CD4-positive, alpha-beta T cell treated with Interleukin-15 for 4 hours (primary cell): ENCODE measurements at regions not wholly inside any gene's neighbourhood (a gene's known extent, or its start where the extent isn't known, plus 50 kb on each side); places are given as distances from the start of the nearest gene placed in this dataset.

Experiments
- DNase-seq: peaks from one replicate; pipeline ENCODE4 v3.0.0-alpha.2; 2020; ENCODE audit warnings: low spot score

DNA sequence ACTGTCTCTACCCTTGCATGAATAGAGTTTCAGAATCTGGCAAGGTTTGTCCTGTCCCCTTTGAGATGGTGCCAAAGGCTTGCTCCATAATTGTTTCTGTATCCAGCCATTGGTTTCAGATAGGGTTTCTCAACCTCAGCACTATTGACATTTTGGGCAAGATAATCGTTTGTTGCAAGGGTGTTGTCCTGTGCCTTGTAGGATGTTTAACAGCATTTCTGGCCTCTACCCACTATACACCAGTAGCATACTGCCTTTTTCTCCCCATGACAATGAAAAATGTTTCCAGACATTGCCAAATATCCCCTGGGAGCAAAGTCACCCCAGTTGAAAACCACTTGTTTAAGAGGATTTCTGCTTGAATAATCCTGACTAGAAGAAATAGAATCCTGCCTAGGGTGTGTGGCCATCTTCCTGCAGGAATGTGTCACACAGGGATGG, 126.8 kb downstream of the CDC42EP3 start:
- no peak for DNase-seq

DNA sequence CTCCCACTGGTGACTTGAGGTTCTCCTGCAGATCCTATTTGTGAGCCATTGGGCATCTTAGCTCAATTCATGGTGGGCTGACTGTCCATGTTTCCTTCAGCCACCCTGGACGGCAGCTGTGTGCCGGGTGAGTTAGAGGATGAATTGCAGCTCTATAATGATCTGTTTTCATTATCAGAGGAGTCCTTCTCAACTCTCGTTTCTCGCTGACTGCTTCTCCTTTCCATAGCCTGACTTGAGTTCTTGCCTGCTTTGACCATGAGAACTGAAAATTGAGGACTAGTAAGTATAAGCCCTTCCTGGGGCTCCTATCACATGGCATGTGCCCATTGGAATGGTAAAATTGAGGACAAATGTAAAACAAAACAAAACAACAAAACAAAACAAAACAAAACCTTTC, 121.8 kb downstream of the CDC42EP3 start:
- no peak for DNase-seq

DNA sequence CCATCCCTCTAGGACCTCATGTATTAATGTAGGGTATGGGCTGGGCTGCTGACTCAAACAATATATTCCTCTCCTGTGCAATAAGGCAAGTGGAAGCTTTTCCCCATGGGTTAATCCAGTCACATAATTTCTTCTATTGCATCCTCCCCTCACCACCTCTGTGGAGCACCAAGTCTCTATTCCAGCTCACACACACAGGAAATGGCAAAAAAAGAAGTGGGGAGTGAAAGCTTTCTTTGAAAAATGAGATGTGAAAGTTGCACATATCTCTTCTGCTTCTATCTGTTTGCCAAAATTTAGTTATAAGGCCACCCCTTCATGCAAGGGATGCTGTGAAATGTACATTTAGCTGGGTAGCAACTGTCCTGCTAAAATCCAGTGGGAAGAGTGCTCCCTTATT, 121.3 kb downstream of the CDC42EP3 start:
- DNase-seq: no peak

DNA sequence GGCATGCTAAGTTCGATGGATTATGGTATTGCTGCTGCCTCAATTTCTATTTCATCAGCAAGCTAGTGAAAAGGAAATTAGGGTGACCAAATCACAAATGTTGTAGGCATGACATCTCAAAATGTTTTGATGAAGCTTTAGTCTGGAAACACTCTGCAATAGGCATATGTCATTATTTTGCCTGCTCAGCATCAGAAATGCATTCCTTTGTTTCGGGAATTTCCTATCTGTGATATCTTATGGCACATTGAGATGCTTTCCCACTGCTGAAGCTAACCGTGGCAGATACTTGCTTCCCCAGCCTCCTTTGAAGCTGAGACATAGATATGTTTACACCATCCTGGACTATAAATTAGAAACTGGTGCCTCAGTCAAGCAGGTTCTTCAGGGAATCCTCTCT, 119.7 kb downstream of the CDC42EP3 start:
- no peak for DNase-seq

DNA sequence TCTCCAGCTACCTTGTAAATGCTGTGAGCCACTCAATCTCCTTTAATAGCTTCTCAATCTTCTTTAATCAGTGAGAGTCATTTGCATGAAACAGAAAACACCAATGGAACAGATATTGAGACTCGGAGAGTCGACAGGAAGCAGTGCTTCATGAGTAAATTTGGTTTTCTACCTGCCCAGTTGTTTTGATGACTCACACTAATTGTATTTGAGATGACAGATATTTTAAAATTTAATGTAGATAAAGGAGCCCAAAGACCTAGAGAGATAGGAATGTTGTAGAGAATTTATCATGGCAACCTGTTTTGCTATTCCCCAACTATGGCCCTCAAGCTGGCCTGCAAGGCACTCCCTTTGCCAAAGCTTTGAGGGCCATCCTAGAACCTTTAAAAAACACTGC, 119.1 kb downstream of the CDC42EP3 start:
- DNase-seq: peak; percentile 44

DNA sequence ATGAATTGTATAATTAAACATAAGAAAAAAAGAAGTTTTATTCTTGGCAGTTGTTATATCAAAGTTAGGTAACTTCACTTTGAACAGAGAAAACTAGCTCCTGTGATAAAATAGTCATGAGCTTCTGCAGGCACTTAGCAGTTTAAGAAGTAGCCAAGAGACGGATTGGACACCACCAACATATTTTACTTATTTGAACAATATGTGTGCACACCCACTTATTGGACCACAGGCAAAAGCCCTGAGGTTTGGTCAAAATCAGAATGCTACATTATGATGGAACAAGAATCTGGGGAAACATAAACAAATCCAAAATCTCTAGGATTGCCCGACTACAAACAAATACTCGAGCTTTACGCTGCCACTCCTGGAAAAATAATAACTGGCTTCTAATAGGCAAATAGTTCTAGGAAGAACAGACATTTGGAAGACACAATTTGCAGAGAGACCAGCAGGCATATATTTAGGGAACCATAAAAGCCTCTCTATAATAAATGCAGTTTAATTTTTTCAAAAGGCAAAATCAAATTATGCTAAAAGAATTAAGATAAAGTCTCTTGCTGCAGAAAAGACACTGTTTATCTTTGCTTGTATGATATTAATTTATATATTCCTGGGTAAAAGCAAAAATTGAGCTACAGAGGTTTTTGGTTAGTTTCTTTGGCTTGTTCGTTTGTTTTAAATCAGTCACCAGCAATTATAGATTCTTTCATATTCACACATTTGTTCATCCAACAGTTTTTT, 117.9 kb downstream of the CDC42EP3 start:
- DNase-seq: no peak

DNA sequence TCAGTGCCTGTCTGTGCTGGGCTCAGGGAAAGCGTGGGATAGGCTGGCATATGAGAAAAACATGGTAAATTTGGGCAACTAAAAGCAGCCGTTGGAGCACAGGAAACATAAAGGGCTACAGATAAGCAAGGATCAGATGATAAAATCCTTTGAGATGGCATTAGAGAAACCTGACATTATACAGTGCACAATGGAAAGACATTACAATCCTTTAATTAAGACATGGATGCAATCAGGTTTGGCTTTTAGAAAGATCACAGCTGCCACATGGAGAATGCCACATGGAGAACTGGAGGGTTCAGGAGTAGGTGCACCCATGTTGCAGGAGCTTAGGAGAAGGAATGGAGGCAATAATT, 117.3 kb downstream of the CDC42EP3 start:
- no peak for DNase-seq

DNA sequence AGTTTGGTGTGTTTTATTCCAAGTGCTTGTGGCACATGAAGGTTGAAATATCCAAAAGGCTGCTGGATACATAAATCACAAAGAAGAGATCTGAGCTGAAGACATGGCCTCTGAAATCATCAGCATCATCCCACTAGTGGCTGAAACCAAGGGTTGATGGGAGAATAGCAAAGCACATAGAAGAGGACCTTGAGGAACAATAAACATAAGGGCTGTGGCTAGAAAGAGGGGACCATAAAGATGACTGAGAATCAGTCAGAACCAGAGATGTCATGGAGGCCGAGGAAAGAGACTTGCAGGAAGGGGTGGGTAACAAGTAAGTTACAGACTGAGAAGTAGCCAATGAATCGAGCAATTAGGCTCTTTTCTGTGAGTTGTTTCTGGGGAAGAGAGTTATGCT, 116.8 kb downstream of the CDC42EP3 start:
- DNase-seq: no peak

DNA sequence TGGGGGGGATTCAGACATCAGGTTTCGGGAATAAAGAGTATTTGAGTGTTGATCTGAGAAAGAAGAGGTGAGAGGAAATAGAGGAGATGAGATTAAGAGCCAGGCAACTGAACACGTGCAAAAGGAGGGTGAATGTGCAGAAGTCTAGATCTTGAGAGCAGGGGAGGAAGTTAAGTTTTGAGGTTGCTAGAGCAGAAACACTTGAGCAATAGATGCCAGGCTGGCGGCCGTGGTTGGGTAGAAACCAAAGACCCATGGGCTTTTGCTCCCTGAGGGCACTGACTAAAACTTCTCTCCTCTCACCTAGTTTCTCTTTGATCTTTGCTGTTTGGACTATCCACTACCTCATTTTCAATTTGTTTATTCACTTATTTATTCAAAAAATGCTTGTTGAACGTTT, 116.0 kb downstream of the CDC42EP3 start:
- peak; percentile 24 for DNase-seq

DNA sequence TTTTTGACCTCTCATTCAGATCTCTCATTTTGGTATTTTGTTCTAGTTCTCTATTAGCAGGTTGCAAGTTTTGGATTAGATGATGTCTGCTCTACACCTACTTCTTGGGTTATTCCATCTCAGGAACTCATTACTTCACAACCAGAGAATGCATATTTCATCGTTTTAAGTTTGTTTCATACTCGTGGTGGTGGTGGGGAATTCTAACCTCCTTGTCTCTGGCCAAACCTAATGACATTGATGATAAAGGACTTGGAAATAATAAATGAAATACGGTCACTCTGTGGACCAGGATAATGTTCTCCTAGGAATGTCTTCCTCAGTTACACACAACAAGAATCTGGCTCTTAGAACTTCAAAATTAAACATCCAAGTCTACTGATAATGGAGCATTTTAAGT, 115.2 kb downstream of the CDC42EP3 start:
- DNase-seq: no peak

DNA sequence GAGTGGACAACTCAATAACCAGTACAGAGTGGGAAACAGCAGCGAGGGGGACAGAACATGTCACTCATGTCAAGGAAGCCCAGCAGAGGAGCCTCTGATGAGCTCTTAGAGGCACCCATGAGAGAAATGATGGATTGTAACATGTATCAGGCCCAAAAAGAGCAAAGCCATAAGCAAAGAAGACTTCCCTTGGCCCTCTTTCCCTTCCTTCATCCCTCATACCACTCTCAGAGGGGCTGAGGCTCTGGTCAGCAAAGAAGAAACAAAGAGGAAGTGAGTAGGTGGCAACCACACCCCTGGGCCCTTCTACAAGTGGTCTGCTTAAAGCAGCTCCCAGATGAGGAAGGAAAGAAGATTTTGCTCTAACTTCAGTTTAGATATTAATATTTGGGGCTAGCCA, 112.8 kb downstream of the CDC42EP3 start:
- DNase-seq: no peak

DNA sequence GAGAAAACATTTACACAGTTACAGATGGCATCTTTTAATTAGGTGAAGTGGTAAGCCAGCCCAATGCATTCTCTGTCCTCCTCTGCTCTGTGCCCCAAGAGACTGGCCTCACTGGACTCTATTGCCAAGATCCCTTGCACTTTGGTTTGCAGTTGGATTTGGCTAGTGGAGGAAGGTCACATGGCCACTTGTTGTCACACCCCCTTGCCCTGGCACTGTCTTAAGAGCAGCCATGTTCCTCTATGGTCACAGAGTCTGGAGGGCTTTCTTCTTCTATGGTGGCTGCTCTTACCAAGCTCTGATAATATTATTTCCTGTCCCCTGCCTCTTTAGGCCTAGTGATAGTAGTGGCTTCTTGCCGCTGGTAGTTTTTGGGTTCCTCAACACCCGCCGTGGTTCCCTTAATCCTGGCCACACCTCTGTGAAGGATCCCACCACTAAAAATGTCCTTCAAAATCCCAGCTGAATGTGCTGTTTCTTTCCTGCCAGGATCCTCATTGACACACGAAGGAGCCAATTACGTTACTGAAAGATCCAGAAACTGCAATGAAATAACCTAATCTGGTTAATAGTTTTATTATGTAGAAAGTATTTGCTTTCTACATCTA, 111.1 kb downstream of the CDC42EP3 start:
- no peak for DNase-seq

DNA sequence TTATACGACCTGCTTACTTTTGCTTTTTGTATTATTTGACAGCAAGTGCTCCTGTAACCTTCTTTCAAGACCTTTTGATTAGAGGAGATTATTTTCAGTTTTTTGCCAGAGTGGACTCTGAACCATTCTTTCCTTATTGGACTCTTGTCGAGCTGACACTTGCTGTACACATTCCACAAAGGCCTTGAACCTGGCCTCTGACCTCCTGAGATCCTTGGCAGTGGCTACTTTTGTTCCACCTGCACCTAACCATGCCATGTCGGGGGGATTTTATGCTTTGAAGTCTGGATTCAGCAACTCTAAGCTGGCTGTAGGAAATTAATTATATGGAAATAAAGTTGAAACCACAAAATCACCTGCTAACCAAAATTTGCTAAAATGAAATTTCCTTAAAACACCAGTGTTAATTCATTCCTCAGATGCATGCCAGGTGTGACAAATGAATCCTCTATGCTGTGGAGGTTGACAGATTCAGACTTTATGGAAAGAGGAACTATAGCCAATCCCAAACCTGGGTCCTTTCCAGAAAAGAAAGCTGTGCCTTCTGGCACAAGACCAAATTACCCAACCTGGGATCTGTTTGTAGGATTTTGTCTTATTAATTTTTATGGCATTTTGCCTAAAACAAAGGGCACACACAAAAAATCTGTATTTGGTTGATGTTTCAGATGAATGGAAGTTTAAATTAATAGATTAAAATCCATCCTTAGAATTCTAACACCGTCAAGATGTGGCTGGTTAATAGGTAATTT, 110.4 kb downstream of the CDC42EP3 start:
- no peak for DNase-seq

DNA sequence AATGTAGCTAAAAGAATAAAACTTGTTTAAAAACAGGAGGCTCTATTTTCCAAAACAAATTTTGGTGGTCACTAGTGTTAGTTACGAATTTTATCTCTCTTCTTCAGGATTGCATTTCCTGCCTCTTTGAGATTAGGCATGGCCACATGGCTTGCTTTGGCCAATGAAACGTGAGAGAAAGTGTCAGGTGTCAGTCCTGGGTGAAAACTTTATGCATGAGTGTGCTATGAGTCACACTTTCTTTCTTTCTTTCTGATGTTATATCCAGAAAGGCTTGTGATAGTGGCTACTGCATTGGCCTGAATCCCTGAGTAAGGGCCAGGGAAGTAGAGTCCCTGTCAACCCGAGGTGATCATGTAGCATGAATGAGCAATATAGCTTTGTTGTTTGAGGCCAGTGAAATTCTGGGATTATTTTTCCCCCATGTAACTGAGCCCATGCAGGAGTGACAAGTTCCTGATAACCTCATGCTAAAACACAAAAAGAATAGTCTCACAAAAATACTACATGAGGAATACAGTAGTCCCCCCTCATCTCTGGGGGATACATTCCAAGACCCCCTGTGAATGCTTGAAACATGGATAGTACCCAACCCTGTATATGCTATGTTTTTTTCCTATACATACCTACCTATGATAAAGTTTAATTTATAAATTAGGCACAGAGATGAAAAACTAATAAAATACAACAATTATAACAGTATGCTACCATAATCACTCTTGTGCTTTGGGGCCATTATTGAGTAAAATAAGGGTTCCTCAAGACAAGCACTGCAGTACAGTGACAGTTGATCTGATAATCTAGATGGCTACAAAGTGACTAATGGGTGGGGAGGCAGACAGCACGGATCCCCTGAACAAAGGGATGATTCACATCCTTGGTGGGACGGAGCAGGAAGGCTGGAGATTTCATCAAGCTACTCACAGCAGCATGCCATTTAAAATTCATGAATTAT, 109.5 kb downstream of the CDC42EP3 start:
- peak; percentile 21 for DNase-seq

DNA sequence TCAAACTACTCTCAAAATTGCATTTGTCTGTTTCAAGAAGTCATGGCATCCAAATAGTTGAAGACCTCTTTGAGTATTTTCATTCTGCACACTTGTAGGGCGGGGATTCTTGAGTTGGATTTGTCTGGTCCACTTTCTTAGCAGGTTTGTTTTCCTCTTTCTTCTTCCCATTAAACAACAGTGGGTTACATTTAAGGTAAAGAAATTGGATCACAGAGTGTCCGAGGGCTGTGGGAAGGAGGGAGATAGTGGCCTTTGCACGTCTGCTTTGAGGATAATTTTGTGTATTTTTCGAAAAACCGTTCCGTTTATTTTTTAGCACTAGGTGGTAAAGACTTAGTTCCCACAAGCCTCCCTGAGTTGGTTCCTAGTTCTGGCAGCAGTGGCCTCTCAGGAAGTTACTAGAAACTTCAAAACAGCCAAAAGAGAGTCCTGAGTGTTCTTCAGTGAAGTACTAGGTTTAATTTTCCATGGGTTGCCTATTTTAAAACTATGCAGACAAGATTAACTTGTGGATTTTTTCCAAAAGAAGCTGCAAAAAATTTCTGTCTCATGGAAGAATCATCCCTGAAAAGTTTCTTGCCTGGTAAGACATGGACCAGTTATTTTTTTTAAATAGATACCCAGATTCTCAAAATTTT, 107.9 kb downstream of the CDC42EP3 start:
- no peak for DNase-seq

DNA sequence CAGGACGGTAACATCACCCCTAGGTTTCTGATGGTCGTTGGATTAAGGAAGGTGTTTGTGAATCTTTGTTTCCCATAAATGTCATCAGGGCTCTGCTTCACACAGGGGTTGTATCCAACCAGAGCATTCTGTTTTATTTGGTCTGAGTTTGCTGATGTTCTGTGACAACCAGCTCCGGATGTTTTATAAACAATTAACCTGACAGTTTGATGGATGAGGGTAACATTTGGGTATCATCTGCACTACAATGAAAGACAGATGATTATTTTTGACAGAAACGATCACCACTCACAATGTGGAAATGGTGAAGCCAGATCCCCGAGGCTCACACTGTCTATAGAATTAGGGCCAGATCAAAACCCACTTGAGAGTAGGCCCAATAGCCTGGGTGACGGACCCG, 107.1 kb downstream of the CDC42EP3 start:
- no peak for DNase-seq

DNA sequence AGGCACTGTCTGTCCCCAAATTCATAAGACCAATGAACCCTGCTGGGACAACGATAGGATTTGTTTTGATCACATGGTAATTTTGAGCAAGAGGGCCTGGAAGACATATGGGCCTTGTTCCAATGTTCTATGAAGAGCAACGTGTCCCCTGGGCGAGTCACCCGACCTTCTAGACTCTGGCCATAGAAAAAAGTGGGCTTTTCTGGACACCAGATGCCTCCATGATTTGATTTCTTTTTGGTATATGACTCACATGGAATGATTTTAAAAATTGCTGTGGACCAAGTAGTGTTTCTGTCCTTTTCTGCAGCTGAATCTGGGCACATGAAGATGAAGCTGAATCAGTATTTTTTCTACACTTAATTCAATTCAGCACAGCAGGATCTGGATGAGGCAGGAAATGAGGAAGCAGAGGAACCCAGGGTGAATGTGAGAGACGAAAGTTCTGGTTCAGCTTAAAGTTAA, 104.9 kb downstream of the CDC42EP3 start:
- DNase-seq: no peak

DNA sequence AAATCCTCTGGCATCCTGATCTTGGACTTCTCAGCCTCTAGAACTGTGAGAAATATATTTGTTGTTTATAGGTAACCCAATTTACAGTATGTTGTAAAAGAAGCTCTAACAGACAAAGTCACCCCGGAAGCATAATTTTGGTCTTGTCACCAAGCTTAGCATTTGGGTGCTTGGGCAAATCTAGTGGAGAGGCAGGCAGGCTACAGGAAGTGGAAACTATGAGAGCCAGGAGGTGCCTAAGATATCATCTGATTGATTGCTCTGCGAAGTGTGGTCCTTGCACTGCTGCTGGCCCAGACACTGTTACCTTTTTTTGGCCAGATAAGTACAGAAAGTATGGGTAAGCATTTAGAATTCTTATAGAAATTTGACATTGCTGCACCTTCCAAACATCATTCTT, 102.9 kb downstream of the CDC42EP3 start:
- no peak for DNase-seq

DNA sequence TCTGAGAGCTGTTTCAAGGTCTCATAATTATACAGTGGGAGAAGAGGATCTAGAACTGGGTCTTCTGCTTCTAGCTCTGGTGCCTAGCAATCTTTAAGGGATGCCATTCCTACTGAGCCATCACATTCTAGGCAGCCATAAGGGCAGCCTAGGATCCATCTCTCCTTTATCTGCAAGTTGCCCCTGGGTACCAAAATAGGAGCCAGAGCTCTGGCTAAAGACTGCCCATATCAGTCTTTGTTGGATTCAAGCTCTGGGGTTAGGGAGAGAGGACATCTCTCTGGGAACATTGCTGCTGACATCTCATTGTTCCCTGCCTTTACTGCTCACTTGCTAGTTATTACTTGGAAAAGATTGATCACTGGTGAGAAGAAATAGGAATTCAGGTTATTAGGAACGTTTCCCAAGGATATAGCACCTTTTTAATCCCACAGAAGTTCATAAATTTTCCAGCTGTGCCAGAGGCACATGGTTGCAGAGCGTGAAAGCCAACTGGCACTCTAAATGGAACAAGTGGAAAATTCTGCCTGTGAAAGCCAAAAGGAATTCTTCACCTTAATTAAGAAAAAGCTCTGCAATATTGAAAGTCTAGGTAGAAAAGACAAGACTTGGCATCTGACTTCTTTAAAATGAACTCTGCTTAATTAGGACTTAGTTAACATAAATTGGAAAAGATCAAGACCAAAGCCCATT, 102.2 kb downstream of the CDC42EP3 start:
- DNase-seq: no peak

DNA sequence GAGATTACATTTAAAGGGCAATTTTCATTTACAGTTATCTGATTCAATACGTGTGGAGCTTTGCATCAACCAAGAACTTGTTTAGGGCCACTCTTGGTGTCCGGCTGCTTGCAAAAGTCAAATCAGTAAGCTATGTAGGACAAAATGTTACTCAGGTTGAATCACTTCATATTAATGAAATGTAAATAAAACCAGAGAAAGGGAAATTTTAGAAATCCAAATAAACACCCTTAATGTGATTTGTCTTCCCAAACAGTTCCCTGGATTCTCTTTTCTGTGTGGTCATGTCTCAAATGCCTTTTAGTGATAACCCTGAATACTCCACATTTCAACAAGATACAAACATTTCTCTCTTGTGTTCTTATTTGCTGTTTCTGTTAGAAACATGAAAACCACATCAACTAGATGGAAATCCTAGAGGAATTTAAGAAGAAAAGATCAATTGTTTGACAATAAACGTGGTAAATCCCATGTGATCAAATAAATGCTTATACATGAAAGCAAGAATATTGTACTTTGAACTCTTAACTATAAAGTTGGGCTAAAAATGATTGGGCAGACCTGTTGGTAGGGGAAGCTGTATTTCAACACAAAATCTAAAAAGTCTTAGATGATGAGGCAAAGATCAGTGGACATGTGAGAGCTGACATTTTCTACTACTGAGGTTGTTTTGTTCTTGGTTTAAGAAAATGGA, 101.3 kb downstream of the CDC42EP3 start:
- no peak for DNase-seq
